DOHH2 (cell line): ENCODE measurements at regions not wholly inside any gene's neighbourhood (a gene's known extent, or its start where the extent isn't known, plus 50 kb on each side); places are given as distances from the start of the nearest gene placed in this dataset.

Source experiments
- CTCF ChIP-seq: fragments of 200-600 bp; sonication (generic); IDR thresholded peaks from one replicate; pipeline ENCODE4 v1.5.1; 2014; ENCODE audit warnings: antibody characterized with exemption, mild to moderate bottlenecking, low read depth, low read length; ENCODE audit not compliant: poor library complexity, severe bottlenecking
- EZH2phosphoT487 ChIP-seq: fragments of 200-600 bp; sonication (generic); IDR thresholded peaks from 2 replicates; pipeline ENCODE4 v1.6.1; 2017; ENCODE audit warnings: borderline replicate concordance, mild to moderate bottlenecking, antibody characterized with exemption, low read length, moderate library complexity, mixed read lengths

GRCh38 chr14:84726471-84726870 is 803.5 kb upstream of the FLRT2 start:
- TF ChIP-seq CTCF (no peak), EZH2phosphoT487 (no peak)
